ENCODE measurements at regions not wholly inside any gene's neighbourhood (a gene's known extent, or its start where the extent isn't known, plus 50 kb on each side); places are given as distances from the start of the nearest gene placed in this dataset.

- no peak for TF ChIP-seq YY1 (IDR thresholded peaks at IDR 0.05; ENCODE audit: insufficient read depth, insufficient read length)
- TF ChIP-seq ZNF274 (IDR thresholded peaks at IDR 0.05; ENCODE audit: low read depth, low read length) = no peak
Measured at GRCh38 chr5:7272408-7272965, 123.5 kb upstream of the ADCY2 start.
